RWPE1 (cell line): ENCODE measurements at regions not wholly inside any gene's neighbourhood (a gene's known extent, or its start where the extent isn't known, plus 50 kb on each side); places are given as distances from the start of the nearest gene placed in this dataset.

Source experiments
- CTCF ChIA-PET: fragments of 350-600 bp; sonication (Branson Sonifier 250); formaldehyde crosslinking; extraction: SDS; loops from one replicate; lab custom pipeline; 2021; lab: Yijun Ruan, JAX
- POLR2A ChIA-PET: fragments of 400-600 bp; formaldehyde crosslinking; extraction: SDS; loops from one replicate; lab custom pipeline; 2020; ENCODE audit warnings: antibody characterized with exemption; ENCODE audit not compliant: low non-redundant PET; lab: Yijun Ruan, JAX
- DNase-seq: peaks from one replicate; pipeline ENCODE4 v3.0.0; 2012; ENCODE audit warnings: low spot score
- H3K27ac ChIP-seq: fragments of 450-650 bp; 2 replicates; pipeline ENCODE4 v1.5.1; 2017
- TF ChIP-seq, protein P1 (sequence below): fragments of 450-650 bp; conservative IDR thresholded peaks from 2 replicates; pipeline ENCODE4 v1.5.1; 2017; ENCODE audit warnings: low read depth, mild to moderate bottlenecking

DNA sequence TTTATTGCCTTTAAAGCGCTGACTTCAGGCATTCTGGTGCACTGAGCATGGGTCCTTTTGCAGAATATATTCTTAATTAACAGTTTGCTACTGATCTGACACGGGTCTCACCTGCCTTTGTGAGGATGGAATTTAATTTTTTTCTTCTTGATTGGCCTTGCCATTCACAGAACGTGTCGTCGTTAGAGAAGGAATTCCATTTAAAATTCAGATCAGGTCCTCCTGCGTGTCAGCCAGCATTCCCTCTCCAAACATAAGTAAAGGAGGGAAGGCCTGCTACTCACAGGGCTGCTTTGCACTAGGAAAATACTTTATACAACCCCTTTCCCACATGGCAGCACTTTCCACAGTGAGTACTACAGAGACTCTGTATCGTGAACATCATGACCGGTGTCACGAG lies 492.7 kb downstream of the NTRK3 start:
- CTCF ChIA-PET: no interaction called here
- TF ChIP-seq, protein P1, sequence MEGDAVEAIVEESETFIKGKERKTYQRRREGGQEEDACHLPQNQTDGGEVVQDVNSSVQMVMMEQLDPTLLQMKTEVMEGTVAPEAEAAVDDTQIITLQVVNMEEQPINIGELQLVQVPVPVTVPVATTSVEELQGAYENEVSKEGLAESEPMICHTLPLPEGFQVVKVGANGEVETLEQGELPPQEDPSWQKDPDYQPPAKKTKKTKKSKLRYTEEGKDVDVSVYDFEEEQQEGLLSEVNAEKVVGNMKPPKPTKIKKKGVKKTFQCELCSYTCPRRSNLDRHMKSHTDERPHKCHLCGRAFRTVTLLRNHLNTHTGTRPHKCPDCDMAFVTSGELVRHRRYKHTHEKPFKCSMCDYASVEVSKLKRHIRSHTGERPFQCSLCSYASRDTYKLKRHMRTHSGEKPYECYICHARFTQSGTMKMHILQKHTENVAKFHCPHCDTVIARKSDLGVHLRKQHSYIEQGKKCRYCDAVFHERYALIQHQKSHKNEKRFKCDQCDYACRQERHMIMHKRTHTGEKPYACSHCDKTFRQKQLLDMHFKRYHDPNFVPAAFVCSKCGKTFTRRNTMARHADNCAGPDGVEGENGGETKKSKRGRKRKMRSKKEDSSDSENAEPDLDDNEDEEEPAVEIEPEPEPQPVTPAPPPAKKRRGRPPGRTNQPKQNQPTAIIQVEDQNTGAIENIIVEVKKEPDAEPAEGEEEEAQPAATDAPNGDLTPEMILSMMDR: no peak
- H3K27ac ChIP-seq: no peak overlapping the region
- no peak for DNase-seq
- POLR2A ChIA-PET: no interaction called here

DNA sequence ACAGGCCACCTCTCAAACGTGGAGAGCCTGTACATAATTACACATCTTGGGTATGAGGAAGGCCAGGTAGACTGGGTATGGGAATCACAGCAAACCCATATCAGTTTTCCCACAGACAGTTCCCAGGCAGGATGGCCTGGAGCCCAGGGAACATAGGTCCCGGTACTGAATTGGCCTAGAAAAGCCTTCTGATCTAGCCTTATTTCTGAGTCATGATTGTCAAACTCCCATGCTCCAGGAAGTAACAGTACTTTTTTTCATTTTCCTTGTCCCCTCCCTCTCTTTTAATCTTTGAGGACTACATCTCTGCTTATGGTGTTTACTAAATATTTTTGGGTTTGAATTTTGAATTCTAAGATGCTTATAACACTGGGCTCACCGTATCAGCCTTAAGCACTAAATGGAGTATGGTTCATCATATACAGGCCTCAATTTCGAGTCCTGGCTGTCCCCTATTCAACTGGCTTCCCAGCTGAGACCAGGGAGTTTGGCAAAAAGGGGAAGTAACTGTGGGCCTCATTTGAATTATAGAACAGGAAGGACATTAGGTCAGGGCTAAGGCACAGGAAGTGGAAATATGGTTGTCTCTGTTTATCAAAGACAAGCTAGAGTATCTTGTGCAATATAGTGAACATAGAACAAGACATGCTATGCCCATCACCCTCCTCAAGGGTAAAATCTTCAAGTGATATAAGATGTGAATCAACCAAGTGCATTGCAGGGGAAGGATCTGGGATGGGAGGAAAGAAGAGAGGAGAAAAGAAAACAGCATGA lies 494.6 kb downstream of the NTRK3 start:
- no peak for DNase-seq
- TF ChIP-seq, protein P1: no peak
- CTCF ChIA-PET: interaction anchor here (0.6 kb wide), 2 partner anchors 36 to 1895 kb away, joined by 3 read pairs; no protein-coding TSS in a partner anchor
- no peak overlapping the region for H3K27ac ChIP-seq
- POLR2A ChIA-PET: no interaction called here

DNA sequence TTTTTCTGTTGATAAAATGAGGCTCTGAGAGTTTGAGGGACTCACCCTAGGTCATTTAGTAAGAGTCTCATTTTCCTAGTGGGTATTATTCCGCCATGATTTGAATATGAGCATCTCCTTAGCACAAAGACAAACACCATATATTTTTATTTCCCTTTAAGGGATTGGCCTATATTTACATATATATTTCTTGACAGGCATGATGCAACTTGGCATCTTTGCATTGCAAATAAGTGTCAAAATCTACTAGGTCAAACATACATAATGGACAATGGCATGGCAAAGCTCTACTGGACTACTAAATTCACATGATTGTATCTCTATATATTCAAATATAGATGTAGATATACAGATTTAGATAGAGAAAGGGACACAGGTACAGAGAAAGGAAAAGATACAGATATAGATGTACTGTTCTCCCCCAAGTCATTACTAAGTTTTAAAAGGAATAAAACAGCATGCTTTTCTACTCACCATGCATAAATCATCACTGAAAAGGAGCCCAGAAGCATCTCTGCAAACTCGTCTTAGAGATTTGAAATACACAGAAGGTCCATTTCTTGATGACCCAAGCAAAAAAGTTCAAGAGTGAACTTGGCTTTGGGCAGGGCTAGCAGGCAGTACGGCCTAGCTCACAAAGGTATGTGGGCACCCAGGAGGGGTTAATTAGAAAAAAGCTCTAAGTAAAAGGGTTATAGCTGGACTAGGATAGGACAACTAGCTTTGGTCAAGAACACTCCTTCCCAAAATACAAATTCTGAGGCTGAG lies 495.8 kb downstream of the NTRK3 start:
- DNase-seq: no peak
- no peak overlapping the region for H3K27ac ChIP-seq
- CTCF ChIA-PET: interaction anchor here (0.7 kb wide), 1 partner anchor 522 kb away, joined by 3 read pairs; no protein-coding TSS in a partner anchor
- TF ChIP-seq, protein P1: no peak
- POLR2A ChIA-PET: no interaction called here

DNA sequence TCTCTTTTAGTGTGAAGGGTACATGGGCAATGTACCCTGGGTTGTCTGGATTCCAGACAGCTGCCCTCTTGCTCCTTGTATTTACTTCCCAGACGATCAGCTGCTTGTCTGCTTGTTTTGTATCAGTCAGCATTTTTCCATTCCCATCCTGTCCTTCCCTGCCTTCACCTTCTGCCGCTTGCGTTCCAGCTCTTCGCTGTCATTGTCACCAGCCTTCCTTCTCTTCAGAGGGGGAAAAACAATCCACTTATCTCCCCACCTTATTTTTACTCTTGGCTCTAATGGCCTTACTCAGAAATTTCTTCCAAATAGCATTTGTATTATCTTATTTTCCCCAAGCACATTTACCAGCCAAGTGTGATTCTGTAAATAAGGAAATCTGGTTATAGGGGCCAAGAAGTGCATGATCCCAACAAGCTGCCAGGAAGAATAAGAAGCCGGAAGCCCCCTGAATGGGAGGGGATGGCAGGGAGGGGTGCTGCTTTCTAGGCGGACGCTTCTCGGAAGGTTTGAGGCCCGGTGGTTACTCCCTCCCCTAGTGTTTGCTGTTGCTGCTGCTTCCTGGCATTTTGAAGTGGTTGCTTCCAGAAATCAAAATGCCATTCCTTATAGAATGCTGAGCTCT lies 497.6 kb downstream of the NTRK3 start:
- H3K27ac ChIP-seq: no peak overlapping the region
- POLR2A ChIA-PET: no interaction called here
- TF ChIP-seq, protein P1: no peak
- no peak for DNase-seq
- CTCF ChIA-PET: no interaction called here

DNA sequence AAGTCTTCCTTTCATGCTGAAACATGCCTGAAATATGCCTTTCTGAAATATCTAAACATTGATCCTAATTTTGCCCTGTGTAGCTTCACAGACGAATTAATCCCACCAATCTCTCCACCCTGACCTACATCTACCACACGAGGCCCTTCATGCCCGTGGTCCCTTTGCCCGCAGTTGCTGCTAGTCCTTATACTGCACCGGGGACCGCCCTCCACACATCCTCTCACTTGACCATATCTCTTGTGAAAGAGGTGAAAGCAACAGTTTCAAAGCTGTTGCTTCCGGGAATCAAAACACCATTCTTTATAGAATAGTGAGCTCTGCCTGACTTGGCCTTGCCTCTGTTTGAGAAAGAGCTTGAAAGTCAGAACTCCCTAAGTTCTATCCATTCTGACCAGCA lies 499.5 kb downstream of the NTRK3 start:
- TF ChIP-seq, protein P1: no peak
- no peak overlapping the region for H3K27ac ChIP-seq
- ChIA-PET POLR2A (no interaction called here), CTCF (interaction anchor here (0.5 kb wide), 1 partner anchor 68 kb away, joined by 3 read pairs; no protein-coding TSS in a partner anchor)
- no peak for DNase-seq

DNA sequence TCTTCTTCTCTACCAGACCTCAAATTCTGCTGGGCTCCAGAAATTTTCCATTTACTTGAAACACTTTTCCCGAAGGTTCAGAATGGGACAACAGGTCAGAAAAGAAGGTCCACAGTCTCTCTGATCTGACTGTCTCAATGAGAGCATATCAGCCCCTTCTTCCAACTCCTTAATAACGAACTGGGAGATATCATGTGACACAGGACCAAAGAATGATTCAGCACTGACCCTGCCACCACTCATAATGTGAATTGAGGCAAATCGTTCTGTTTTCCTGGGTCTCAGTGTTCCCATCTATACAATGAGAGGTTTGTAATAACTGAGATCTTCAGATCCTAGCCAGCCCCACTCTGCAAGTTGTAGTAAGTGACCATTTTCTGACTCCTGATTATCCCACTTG lies 500.5 kb downstream of the NTRK3 start:
- DNase-seq: no peak
- ChIA-PET CTCF (no interaction called here), POLR2A (no interaction called here)
- no peak overlapping the region for H3K27ac ChIP-seq
- TF ChIP-seq, protein P1: no peak
